ENCODE measurements at regions not wholly inside any gene's neighbourhood (a gene's known extent, or its start where the extent isn't known, plus 50 kb on each side); places are given as distances from the start of the nearest gene placed in this dataset.

- Mint-ChIP-seq H3K4me3 (no peak overlapping the region), H3K9me3 (peaks cover 21% of the 10 kb centered on the region), H3K27me3 (ENCODE audit: low read depth) (no peaks in the 10 kb centered on the region), H3K4me1 (no peaks in the 10 kb centered on the region), H3K27ac (no peak overlapping the region), H3K36me3 (no peaks in the 10 kb centered on the region)
- ATAC-seq (no peak), DNase-seq (ENCODE audit: low spot score) (no peak)
- ChIA-PET CTCF (no interaction called here), POLR2A (no interaction called here)
- no peak for TF ChIP-seq HMGA2 (CRISPR knock-in tag; IDR thresholded peaks at IDR 0.05)
- TF ChIP-seq SP1 (CRISPR knock-in tag; conservative IDR thresholded peaks at IDR 0.05), result no peak
- TF ChIP-seq TEAD4 (CRISPR knock-in tag; IDR thresholded peaks at IDR 0.05), result no peak
- TF ChIP-seq, protein P1, sequence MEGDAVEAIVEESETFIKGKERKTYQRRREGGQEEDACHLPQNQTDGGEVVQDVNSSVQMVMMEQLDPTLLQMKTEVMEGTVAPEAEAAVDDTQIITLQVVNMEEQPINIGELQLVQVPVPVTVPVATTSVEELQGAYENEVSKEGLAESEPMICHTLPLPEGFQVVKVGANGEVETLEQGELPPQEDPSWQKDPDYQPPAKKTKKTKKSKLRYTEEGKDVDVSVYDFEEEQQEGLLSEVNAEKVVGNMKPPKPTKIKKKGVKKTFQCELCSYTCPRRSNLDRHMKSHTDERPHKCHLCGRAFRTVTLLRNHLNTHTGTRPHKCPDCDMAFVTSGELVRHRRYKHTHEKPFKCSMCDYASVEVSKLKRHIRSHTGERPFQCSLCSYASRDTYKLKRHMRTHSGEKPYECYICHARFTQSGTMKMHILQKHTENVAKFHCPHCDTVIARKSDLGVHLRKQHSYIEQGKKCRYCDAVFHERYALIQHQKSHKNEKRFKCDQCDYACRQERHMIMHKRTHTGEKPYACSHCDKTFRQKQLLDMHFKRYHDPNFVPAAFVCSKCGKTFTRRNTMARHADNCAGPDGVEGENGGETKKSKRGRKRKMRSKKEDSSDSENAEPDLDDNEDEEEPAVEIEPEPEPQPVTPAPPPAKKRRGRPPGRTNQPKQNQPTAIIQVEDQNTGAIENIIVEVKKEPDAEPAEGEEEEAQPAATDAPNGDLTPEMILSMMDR (IDR thresholded peaks at IDR 0.05), result no peak
Observed at GRCh38 chr19:28042516-28042915, 1170.4 kb downstream of the UQCRFS1 start.

GRCh38 chr19:28039677-28040381 lies 1173.1 kb downstream of the UQCRFS1 start:
- no peak for ATAC-seq
- CTCF ChIA-PET, result no interaction called here
- POLR2A ChIA-PET, result no interaction called here
- TF ChIP-seq ZBTB43 (CRISPR knock-in tag; IDR thresholded peaks at IDR 0.05) (no peak), CREM (CRISPR knock-in tag; IDR thresholded peaks at IDR 0.05) (no peak), STAT6 (CRISPR knock-in tag; conservative IDR thresholded peaks at IDR 0.05; ENCODE audit: low read depth) (no peak), CBFB (CRISPR knock-in tag; IDR thresholded peaks at IDR 0.05; ENCODE audit: low read depth) (no peak), RELA (CRISPR knock-in tag; IDR thresholded peaks at IDR 0.05; ENCODE audit: borderline replicate concordance) (no peak), ZNF138 (CRISPR knock-in tag; conservative IDR thresholded peaks at IDR 0.05) (no peak), CREB1 (CRISPR knock-in tag; IDR thresholded peaks at IDR 0.05) (no peak), ZNF423 (CRISPR knock-in tag; IDR thresholded peaks at IDR 0.05) (no peak), USF2 (CRISPR knock-in tag; IDR thresholded peaks at IDR 0.05) (no peak), ATF3 (CRISPR knock-in tag; conservative IDR thresholded peaks at IDR 0.05) (no peak), ATF2 (CRISPR knock-in tag; IDR thresholded peaks at IDR 0.05; ENCODE audit: borderline replicate concordance, low read depth) (no peak)
- TF ChIP-seq, protein P2, sequence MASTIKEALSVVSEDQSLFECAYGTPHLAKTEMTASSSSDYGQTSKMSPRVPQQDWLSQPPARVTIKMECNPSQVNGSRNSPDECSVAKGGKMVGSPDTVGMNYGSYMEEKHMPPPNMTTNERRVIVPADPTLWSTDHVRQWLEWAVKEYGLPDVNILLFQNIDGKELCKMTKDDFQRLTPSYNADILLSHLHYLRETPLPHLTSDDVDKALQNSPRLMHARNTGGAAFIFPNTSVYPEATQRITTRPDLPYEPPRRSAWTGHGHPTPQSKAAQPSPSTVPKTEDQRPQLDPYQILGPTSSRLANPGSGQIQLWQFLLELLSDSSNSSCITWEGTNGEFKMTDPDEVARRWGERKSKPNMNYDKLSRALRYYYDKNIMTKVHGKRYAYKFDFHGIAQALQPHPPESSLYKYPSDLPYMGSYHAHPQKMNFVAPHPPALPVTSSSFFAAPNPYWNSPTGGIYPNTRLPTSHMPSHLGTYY (CRISPR knock-in tag; IDR thresholded peaks at IDR 0.05), result no peak
- TF ChIP-seq, protein P3, sequence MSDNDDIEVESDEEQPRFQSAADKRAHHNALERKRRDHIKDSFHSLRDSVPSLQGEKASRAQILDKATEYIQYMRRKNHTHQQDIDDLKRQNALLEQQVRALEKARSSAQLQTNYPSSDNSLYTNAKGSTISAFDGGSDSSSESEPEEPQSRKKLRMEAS (CRISPR knock-in tag; IDR thresholded peaks at IDR 0.05), result no peak
- Mint-ChIP-seq H3K36me3 (no peaks in the 10 kb centered on the region), H3K4me1 (no peaks in the 10 kb centered on the region), H3K27me3 (ENCODE audit: low read depth) (no peaks in the 10 kb centered on the region), H3K9me3 (peaks cover 14% of the 10 kb centered on the region), H3K4me3 (no peak overlapping the region), H3K27ac (no peak overlapping the region)
- no peak for DNase-seq (ENCODE audit: low spot score)

All from WTC11 (cell line).